ENCODE measurements at regions not wholly inside any gene's neighbourhood (a gene's known extent, or its start where the extent isn't known, plus 50 kb on each side); places are given as distances from the start of the nearest gene placed in this dataset.

DNA sequence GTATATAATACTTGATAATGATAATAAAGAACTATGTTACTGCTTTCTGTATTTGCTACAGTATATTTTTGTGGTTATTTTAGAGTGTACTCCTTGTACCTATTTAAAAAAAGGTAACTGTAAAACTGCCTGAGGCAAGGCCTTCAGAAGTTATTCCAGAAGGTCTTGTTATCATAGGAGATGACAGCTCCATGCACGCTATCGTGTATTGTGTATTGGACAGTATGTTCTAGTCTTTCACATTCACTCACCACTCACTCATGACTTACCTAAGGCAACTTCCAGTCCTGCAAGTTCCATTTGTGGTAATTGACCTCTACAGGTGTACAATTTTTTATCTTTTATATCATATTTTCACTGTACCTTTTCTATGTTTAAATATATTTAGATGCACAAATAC, 100.7 kb downstream of the ARL4A start:
- H3K4me1 ChIP-seq = no peaks in the 10 kb centered on the region
- no peaks in the 10 kb centered on the region for H3K9me3 ChIP-seq
- DNase-seq (no peak), ATAC-seq (peak in 2 of 4 donors; percentile 62 to 77)
- no peaks in the 10 kb centered on the region for H3K27me3 ChIP-seq
- intact Hi-C loops (cut with DNase I) = no loop called here
- 30 to 46% (median 39%) methylated on average over 2 of the region's 2 CpGs for WGBS, 4 donors
- no peak overlapping the region for H3K4me3 ChIP-seq
- H3K36me3 ChIP-seq = no peaks in the 10 kb centered on the region
- H3K27ac ChIP-seq = no peak overlapping the region
- TF ChIP-seq, protein P1, sequence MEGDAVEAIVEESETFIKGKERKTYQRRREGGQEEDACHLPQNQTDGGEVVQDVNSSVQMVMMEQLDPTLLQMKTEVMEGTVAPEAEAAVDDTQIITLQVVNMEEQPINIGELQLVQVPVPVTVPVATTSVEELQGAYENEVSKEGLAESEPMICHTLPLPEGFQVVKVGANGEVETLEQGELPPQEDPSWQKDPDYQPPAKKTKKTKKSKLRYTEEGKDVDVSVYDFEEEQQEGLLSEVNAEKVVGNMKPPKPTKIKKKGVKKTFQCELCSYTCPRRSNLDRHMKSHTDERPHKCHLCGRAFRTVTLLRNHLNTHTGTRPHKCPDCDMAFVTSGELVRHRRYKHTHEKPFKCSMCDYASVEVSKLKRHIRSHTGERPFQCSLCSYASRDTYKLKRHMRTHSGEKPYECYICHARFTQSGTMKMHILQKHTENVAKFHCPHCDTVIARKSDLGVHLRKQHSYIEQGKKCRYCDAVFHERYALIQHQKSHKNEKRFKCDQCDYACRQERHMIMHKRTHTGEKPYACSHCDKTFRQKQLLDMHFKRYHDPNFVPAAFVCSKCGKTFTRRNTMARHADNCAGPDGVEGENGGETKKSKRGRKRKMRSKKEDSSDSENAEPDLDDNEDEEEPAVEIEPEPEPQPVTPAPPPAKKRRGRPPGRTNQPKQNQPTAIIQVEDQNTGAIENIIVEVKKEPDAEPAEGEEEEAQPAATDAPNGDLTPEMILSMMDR (IDR thresholded peaks at IDR 0.05) = no peak
- TF ChIP-seq POLR2A (IDR thresholded peaks at IDR 0.05) = no peak

DNA sequence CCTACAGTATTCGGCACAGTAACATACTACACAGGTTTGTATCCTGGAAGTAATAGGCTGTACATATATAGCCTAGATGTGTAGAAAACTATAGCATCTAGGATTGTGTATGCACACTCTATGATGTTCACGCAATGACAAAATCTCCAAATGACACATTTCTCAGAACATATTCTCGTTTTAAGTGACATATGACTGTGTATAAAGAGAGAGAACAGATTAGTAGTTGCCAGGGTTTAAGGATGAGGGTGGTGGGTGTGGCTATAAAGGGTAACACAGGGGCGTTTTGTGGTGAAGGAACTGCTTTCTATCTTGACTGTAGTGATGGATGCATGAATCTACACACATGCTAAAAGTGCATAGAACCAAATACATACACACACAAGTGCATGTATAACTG, 101.2 kb downstream of the ARL4A start:
- intact Hi-C loops (cut with DNase I) = no loop called here
- no peaks in the 10 kb centered on the region for H3K36me3 ChIP-seq
- WGBS, 4 donors = 65 to 85% (median 72%) methylated on average over 4 of the region's 4 CpGs
- ATAC-seq = no peak
- H3K4me1 ChIP-seq = no peaks in the 10 kb centered on the region
- TF ChIP-seq POLR2A (IDR thresholded peaks at IDR 0.05) = no peak
- TF ChIP-seq, protein P1 (IDR thresholded peaks at IDR 0.05) = no peak
- no peaks in the 10 kb centered on the region for H3K9me3 ChIP-seq
- no peak for DNase-seq
- H3K27ac ChIP-seq = no peak overlapping the region
- no peaks in the 10 kb centered on the region for H3K27me3 ChIP-seq
- no peak overlapping the region for H3K4me3 ChIP-seq

DNA sequence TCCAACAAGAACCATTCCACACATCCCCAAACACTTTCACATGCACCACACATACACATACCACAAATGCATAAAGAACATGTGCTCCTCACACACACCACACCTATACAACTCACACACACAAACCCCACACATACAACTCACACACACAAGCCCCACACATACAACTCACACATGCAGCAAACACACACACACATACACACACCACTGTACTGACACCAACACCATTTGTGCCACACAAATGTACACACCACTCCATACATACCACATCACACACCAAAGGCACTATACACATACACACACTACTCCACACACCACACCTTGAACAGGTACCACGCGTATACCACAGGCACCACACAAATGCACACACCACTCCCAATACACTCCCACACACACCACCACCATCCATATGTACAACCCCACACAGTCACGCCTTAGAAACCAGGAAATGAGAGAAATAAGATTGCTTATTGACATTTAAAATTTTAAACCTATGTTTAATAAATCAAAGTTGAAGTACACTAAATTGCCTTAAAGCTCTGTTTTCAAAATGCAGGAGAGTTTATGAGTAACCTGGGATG, 107.4 kb downstream of the ARL4A start:
- Histone ChIP-seq H3K36me3 (no peaks in the 10 kb centered on the region), H3K9me3 (peaks cover 0 to 10% (median 0%) of the 10 kb centered on the region in 12 donors), H3K27me3 (no peaks in the 10 kb centered on the region), H3K4me1 (peaks cover 0 to 3% (median 0%) of the 10 kb centered on the region in 12 donors), H3K4me3 (no peak overlapping the region), H3K27ac (no peak overlapping the region)
- TF ChIP-seq, protein P1 (IDR thresholded peaks at IDR 0.05) = no peak
- TF ChIP-seq POLR2A (IDR thresholded peaks at IDR 0.05) = no peak
- DNase-seq (no peak), ATAC-seq (peak in 1 of 4 donors; percentile 34)
- WGBS, 4 donors = 77 to 100% (median 98%) methylated on average over 3 of the region's 3 CpGs
- intact Hi-C loops (cut with DNase I) = no loop called here

DNA sequence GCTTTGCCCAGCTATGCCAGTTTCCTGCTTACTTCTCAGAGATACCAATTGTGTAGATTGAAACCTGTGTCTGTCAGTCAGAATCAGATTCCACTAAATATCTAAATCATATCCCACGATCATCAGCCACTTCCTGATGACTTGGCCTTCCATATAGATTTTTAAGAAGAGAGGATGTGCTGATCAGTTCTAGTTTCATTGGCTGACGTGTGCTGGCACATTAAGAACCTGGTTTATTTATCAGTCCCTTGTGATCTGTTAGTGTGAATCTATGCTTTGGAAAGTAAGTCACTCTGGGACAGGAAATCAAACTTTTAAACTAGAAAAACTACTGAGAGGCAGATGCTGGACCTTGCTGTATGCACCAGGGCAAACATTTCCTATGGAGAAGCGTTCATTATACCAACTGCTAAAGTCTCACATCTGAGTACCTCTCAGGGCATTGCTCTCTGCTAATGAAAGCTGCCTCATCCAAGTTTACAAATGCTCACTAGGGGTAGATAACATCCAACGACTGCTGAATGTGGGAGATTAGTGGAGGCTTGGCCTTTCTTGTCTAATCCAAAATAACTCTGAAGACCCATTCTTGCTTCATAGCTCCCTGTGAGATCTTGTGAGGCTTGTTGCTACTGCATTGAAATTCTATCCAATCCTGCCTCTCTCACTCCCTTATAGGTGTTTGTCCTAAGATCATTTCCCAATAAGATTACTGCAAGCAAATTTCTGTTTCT, 109.1 kb downstream of the ARL4A start:
- TF ChIP-seq POLR2A (IDR thresholded peaks at IDR 0.05) = no peak
- no peaks in the 10 kb centered on the region for H3K27me3 ChIP-seq
- peaks cover 0 to 10% (median 0%) of the 10 kb centered on the region in 12 donors for H3K9me3 ChIP-seq
- no peak overlapping the region for H3K27ac ChIP-seq
- H3K36me3 ChIP-seq = no peaks in the 10 kb centered on the region
- H3K4me1 ChIP-seq = peaks cover 0 to 13% (median 3%) of the 10 kb centered on the region in 12 donors
- DNase-seq (no peak), ATAC-seq (peak in 1 of 4 donors; percentile 26)
- no peak overlapping the region for H3K4me3 ChIP-seq
- intact Hi-C loops (cut with DNase I) = no loop called here
- WGBS, 4 donors = 56 to 63% (median 59%) methylated on average over 4 of the region's 4 CpGs

Measured in heart left ventricle (tissue), 16 donors.